Left ventricle myocardium inferior (tissue), 1 donor: ENCODE measurements at regions not wholly inside any gene's neighbourhood (a gene's known extent, or its start where the extent isn't known, plus 50 kb on each side); places are given as distances from the start of the nearest gene placed in this dataset.

Experiments used
- DNase-seq: peaks from one replicate; pipeline ENCODE4 v3.0.0-alpha.2; 2020
- H3K27ac ChIP-seq: fragments of 200-600 bp; replicated peaks from 2 replicates; pipeline ENCODE4 v1.8.0; 2021
- H3K27me3 ChIP-seq: fragments of 200-600 bp; 2 replicates; pipeline ENCODE4 v1.8.0; 2021; ENCODE audit warnings: low read depth
- H3K36me3 ChIP-seq: fragments of 200-600 bp; 2 replicates; pipeline ENCODE4 v1.8.0; 2021
- H3K4me1 ChIP-seq: fragments of 200-600 bp; 2 replicates; pipeline ENCODE4 v1.8.0; 2021
- H3K4me3 ChIP-seq: fragments of 200-600 bp; 2 replicates; pipeline ENCODE4 v1.8.0; 2021; ENCODE audit warnings: mild to moderate bottlenecking, moderate library complexity
- H3K9me3 ChIP-seq: fragments of 200-600 bp; replicated peaks from 2 replicates; pipeline ENCODE4 v1.8.0; 2021
- intact Hi-C: fragments of 100-400 bp; cut with micrococcal nuclease; formaldehyde crosslinking; loops from one replicate; pipeline ENCODE4 v1.11.0; 2022
- TF ChIP-seq, protein P1 (sequence below): fragments of 200-600 bp; IDR thresholded peaks from 2 replicates; pipeline ENCODE4 v1.8.0; 2021; ENCODE audit warnings: antibody characterized with exemption, mild to moderate bottlenecking, borderline replicate concordance
- donor health status: DM: no; HTN: yes; CAD: no; lungs with severe emphysema.

DNA sequence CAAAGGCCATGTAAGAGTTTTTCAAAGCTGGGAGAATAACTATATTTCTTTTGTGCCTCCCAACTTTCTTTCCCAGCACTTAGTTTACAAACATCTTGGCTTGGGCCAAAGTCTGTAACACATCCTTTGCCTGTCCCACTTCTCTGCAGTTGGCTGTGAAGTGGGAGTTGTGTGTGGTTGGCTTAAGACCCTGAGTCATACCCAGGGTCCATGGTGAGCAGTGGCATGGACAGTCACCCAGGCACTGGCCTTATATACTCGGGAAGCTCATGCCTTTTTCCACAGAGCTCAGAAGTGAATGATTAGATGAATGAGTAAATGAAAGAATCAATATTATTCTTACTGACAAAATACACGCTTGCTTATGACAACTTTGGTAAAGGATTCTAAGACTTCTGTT lies 231.4 kb downstream of the BLID start:
- no peak overlapping the region for H3K27ac ChIP-seq
- no peaks in the 10 kb centered on the region for H3K9me3 ChIP-seq
- no peak overlapping the region for H3K4me3 ChIP-seq
- TF ChIP-seq, protein P1, sequence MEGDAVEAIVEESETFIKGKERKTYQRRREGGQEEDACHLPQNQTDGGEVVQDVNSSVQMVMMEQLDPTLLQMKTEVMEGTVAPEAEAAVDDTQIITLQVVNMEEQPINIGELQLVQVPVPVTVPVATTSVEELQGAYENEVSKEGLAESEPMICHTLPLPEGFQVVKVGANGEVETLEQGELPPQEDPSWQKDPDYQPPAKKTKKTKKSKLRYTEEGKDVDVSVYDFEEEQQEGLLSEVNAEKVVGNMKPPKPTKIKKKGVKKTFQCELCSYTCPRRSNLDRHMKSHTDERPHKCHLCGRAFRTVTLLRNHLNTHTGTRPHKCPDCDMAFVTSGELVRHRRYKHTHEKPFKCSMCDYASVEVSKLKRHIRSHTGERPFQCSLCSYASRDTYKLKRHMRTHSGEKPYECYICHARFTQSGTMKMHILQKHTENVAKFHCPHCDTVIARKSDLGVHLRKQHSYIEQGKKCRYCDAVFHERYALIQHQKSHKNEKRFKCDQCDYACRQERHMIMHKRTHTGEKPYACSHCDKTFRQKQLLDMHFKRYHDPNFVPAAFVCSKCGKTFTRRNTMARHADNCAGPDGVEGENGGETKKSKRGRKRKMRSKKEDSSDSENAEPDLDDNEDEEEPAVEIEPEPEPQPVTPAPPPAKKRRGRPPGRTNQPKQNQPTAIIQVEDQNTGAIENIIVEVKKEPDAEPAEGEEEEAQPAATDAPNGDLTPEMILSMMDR, result no peak
- H3K27me3 ChIP-seq, result no peaks in the 10 kb centered on the region
- no peak for DNase-seq
- H3K36me3 ChIP-seq, result no peaks in the 10 kb centered on the region
- H3K4me1 ChIP-seq, result peaks cover 11% of the 10 kb centered on the region
- intact Hi-C loops, result no loop called here

DNA sequence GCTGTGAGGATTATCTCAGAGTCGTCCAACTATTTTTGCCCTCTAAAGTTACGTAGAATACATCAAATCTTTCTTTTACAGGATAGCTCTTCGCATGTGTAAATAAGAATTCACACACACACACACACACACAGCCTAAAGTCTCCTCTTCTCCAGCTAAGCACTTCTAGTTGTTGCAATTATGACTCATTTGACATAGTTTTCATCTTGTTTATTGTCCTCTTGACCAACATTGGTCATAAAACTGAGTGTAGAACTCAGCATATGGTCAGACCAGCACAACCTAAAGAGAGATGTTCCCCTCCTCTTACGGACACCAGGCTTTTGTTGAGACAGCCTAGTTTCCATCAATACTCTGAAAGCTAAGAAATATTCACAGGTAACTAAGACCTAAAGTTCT lies 234.2 kb downstream of the BLID start:
- intact Hi-C loops, result no loop called here
- no peak overlapping the region for H3K4me3 ChIP-seq
- TF ChIP-seq, protein P1, result no peak

DNA sequence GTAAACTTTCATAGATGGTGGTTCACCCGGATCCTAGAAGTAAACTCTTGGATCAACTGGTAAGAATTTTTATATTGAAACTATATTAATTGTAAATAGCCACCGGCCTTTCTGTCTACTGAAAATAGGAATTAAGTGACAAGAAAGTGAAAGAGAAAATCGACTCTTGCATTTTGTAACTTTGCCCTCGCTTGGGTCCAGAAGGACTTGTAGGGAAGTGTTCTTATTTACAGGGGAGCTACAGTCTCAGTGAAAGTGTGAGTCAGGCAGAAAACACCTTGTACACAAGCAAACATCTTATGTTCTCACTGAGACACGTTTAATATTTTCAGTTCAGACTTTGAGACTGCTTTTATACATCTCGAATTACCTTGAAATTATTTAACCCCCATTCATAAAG lies 238.9 kb downstream of the BLID start:
- Histone ChIP-seq H3K27ac (no peak overlapping the region), H3K9me3 (no peaks in the 10 kb centered on the region), H3K27me3 (no peaks in the 10 kb centered on the region), H3K4me3 (no peak overlapping the region), H3K4me1 (no peaks in the 10 kb centered on the region), H3K36me3 (no peaks in the 10 kb centered on the region)
- TF ChIP-seq, protein P1, result no peak
- intact Hi-C loops, result no loop called here
- DNase-seq, result no peak

More for the DNA sequence above, 234.2 kb downstream of the BLID start:
- Histone ChIP-seq H3K27ac (no peak overlapping the region), H3K36me3 (no peaks in the 10 kb centered on the region), H3K9me3 (no peaks in the 10 kb centered on the region), H3K27me3 (no peaks in the 10 kb centered on the region), H3K4me1 (peaks cover 10% of the 10 kb centered on the region)
- DNase-seq, result no peak

DNA sequence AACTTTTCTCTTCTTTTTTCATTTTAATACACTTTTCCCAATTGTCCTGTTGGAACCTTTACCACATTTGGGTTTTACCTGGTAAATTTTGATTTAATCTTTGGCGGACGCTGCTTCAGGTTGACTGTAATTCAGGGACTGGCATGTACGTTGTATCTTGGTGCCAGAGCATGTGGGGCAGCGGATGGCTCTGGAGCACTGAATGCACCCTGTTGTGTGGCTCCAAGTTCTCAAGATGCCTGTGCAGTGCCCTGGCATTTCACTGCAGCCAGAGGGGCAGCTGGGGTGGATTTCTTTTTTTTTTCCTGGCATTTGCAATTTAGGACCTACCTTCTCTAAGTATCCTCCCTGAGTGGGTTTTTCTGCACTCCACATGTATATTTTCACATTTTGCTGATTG lies 242.2 kb downstream of the BLID start:
- Histone ChIP-seq H3K27me3 (no peaks in the 10 kb centered on the region), H3K27ac (no peak overlapping the region), H3K4me1 (peaks cover 17% of the 10 kb centered on the region), H3K4me3 (no peak overlapping the region), H3K9me3 (no peaks in the 10 kb centered on the region), H3K36me3 (no peaks in the 10 kb centered on the region)
- DNase-seq, result no peak
- intact Hi-C loops, result no loop called here
- TF ChIP-seq, protein P1, result no peak

DNA sequence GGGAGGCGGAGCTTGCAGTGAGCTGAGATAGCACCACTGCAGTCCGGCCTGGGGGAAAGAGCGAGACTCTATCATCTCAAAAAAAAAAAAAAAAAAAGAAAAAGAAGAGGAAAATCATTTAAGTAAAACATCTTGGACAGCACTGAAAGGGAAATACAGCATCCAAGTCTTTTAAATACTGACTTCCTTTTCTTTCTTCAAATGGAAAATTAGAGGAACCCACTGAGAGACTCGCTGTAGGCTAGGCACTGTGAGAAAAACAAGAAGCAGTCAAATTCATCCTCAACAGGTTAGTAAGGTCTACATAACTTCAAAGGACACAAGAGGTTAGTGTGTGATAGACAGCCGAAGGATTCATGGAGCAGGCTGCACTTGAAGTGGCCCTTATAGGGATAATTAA lies 243.7 kb downstream of the BLID start:
- DNase-seq, result no peak
- TF ChIP-seq, protein P1, result no peak
- Histone ChIP-seq H3K36me3 (no peaks in the 10 kb centered on the region), H3K27me3 (no peaks in the 10 kb centered on the region), H3K4me3 (no peak overlapping the region), H3K27ac (no peak overlapping the region), H3K4me1 (peaks cover 17% of the 10 kb centered on the region), H3K9me3 (no peaks in the 10 kb centered on the region)
- intact Hi-C loops, result no loop called here
